Bronchial epithelial cell (primary cell): ENCODE measurements at regions not wholly inside any gene's neighbourhood (a gene's known extent, or its start where the extent isn't known, plus 50 kb on each side); places are given as distances from the start of the nearest gene placed in this dataset.
A peak's percentile ranks its signal among the peaks of the same experiment; 100 is the strongest.
"Not testable (repeated sequence)": the region's sequence is repeated elsewhere in the genome, so short reads cannot be mapped to it uniquely, and the experiment has no call there.

Experiments used
- DNase-seq: peaks from one replicate; pipeline ENCODE4 v3.0.0-alpha.2; 2010; ENCODE audit warnings: low read depth
- FAIRE-seq: peaks from 2 replicates; lab custom pipeline; 2011; peaks lifted over from hg19 to GRCh38; lab: Jason Lieb, UNC
- H3K27me3 ChIP-seq: 2 replicates; pipeline ENCODE4 v1.5.1; 2011; ENCODE audit warnings: low read length; ENCODE audit not compliant: control insufficient read depth, insufficient read depth
- H3K36me3 ChIP-seq: 2 replicates; pipeline ENCODE4 v1.5.1; 2011; ENCODE audit warnings: low read length; ENCODE audit not compliant: control insufficient read depth, insufficient read depth
- H3K4me3 ChIP-seq: 2 replicates; pipeline ENCODE4 v1.5.1; 2011; ENCODE audit warnings: mild to moderate bottlenecking, low read depth, low read length, control low read depth
- TF ChIP-seq, protein P1 (sequence below): IDR thresholded peaks from 2 replicates; pipeline ENCODE4 v1.5.1; 2011; ENCODE audit warnings: mild to moderate bottlenecking, moderate library complexity, low read length, control low read depth, inconsistent platforms; ENCODE audit not compliant: insufficient read depth, severe bottlenecking

DNA sequence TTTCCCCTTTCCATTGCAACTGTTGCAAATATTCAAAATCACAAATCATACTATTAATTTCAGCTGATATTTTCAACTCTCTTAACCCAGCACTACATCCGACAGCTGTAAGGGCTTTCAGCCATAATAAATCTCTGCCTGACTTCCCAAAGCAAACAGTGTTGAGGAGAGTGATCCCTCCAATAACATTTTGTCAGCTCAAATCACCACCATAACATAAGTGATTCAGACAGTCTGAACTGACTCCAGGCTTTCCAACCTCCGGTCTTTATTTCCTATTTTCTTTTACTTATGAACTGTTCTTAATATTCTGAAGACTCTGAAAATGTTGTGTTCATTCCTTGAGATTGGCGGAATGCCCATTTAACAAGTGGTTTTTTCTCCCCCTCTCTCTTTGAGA is 1085.9 kb downstream of the GATA3 start:
- Histone ChIP-seq H3K36me3 (no peaks in the 10 kb centered on the region), H3K4me3 (no peak overlapping the region), H3K27me3 (no peaks in the 10 kb centered on the region)
- TF ChIP-seq, protein P1, sequence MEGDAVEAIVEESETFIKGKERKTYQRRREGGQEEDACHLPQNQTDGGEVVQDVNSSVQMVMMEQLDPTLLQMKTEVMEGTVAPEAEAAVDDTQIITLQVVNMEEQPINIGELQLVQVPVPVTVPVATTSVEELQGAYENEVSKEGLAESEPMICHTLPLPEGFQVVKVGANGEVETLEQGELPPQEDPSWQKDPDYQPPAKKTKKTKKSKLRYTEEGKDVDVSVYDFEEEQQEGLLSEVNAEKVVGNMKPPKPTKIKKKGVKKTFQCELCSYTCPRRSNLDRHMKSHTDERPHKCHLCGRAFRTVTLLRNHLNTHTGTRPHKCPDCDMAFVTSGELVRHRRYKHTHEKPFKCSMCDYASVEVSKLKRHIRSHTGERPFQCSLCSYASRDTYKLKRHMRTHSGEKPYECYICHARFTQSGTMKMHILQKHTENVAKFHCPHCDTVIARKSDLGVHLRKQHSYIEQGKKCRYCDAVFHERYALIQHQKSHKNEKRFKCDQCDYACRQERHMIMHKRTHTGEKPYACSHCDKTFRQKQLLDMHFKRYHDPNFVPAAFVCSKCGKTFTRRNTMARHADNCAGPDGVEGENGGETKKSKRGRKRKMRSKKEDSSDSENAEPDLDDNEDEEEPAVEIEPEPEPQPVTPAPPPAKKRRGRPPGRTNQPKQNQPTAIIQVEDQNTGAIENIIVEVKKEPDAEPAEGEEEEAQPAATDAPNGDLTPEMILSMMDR = no peak
- no peak for FAIRE-seq
- DNase-seq = no peak

DNA sequence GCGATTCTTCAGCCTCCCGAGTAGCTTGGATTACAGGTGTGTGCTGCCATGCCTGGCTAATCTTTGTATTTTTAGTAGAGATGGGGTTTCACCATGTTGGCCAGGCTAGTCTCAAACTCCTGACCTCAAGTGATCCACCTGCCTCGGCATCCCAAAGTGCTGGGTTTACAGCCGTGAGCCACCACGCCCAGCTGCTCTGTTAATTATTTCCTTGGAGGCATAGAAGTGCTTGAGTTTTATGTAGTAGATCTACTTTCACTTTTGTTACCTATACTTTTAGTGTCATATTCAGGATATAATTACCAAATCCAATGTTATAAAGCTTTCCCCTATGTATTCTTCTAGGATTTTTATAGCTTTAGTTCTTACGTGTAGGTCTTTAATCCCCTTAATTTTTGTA is 1093.0 kb downstream of the GATA3 start:
- no peak for DNase-seq
- FAIRE-seq = no peak
- TF ChIP-seq, protein P1 = no peak
- Histone ChIP-seq H3K36me3 (no peaks in the 10 kb centered on the region), H3K4me3 (no peak overlapping the region), H3K27me3 (no peaks in the 10 kb centered on the region)

DNA sequence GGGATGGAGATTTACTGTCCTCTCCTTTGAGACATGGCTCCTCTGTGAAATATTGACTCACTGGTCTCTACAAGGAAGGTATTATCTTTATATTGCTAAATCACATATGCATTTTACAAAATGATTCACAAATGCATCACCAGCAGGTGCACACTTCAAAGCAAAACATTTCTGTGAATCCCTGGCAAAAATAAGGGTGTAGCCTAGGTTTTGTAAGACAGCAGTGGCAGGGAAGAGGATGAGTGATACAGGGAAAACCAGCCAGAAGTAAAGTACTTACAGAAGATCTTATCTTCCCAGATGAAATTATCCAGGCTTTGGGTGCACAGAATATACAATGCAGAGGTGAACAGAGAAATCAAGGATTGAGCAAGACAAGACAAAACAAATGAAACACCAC is 1094.6 kb downstream of the GATA3 start:
- TF ChIP-seq, protein P1 = no peak
- FAIRE-seq (no peak), DNase-seq (peak; percentile 22)
- no peaks in the 10 kb centered on the region for H3K36me3 ChIP-seq
- no peak overlapping the region for H3K4me3 ChIP-seq
- H3K27me3 ChIP-seq = no peaks in the 10 kb centered on the region

DNA sequence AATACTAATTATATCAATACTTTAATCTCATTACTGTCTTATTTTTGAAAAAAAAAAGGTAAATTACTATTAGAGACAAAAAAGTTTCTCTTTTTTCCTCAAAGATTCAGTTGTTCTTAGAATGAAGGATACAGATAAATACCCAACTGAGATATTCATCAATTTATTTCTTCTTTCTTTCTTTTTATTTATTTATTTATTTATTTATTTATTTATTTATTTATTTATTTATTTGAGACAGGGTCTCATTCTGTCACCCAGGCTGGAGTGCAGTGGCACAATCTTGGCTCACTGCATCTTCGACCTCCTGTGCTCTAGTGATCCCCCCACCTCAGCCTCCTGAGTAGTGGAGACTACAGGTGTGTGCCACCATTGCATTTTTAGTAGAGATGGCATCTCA is 1098.6 kb downstream of the GATA3 start:
- FAIRE-seq = not testable (repeated sequence)

DNA sequence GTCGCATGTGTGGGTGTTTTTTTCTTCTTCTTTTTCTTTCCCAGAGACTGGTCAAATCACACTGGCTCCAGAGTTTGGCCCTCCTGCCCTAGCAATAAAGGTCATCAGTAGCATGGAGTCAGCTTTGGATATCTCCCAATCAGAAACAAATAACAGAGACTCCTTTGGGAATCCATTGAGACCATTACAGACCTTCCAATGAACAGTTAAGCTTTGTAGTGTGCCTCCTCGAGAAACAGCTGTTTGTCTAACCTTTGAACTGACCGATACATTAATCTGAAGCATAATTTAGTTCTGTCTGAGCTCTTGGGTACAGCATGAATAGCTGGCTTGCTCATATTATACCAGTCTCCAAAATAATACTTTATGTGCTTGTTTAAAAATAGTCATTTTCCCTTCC is 1103.2 kb downstream of the GATA3 start:
- H3K4me3 ChIP-seq = no peak overlapping the region
- H3K36me3 ChIP-seq = no peaks in the 10 kb centered on the region
- TF ChIP-seq, protein P1 = no peak
- no peaks in the 10 kb centered on the region for H3K27me3 ChIP-seq
- FAIRE-seq (no peak), DNase-seq (no peak)

More for the DNA sequence above, 1098.6 kb downstream of the GATA3 start:
- H3K4me3 ChIP-seq, H3K27me3 ChIP-seq, DNase-seq, H3K36me3 ChIP-seq: not testable (repeated sequence)

DNA sequence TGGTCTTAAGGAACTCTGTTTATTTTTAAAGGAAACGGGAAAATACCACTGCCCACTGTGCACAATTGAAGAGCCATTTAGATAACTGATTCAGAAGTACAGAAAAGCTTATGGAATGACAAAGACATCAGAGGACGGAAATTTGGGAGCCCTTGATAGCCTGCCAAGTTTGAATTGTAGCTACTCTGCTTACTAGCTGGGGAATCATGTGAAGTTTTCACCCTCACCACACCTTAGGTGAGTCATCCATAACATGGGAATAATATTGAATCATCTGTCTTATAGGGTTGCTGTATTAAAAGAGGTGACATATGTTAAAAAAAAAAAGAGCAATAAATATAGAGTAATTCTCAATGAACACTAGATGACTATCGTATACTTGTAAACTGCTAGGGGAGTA is 1104.2 kb downstream of the GATA3 start:
- TF ChIP-seq, protein P1 = no peak
- FAIRE-seq (no peak), DNase-seq (peak; percentile 63)
- Histone ChIP-seq H3K27me3 (no peaks in the 10 kb centered on the region), H3K4me3 (no peak overlapping the region), H3K36me3 (no peaks in the 10 kb centered on the region)
